GM12875 (cell line): ENCODE measurements at regions not wholly inside any gene's neighbourhood (a gene's known extent, or its start where the extent isn't known, plus 50 kb on each side); places are given as distances from the start of the nearest gene placed in this dataset.

Experiments used
- H3K4me3 ChIP-seq: one replicate; pipeline ENCODE4 v1.5.1; 2011; ENCODE audit warnings: low read depth, low read length, control low read depth
- TF ChIP-seq, protein P1 (sequence below): IDR thresholded peaks from 2 replicates; pipeline ENCODE4 v1.5.1; 2011; ENCODE audit warnings: low read depth, mild to moderate bottlenecking, control low read depth, inconsistent platforms, low read length, moderate library complexity, borderline replicate concordance; ENCODE audit not compliant: insufficient read depth

DNA sequence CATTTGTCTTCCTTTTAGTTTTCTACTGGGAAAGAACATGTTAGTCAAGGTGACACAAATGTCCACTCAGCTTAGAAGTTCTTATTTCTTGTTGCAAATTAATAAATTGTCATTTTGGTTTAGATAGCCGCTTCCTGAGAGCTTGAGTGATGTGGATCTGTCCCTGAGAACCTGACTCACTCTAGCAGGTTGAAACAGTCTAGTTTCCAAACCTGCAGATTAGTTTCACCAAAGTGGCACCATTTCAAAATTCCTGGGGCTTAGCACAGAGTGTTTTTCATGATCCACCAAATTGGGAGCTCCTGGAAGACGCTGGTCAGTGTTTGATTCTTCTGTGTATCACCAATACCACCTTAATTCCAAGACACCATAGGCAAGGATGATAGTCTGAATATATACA is 119.4 kb upstream of the TSC22D1 start:
- H3K4me3 ChIP-seq, result no peak overlapping the region
- TF ChIP-seq, protein P1, sequence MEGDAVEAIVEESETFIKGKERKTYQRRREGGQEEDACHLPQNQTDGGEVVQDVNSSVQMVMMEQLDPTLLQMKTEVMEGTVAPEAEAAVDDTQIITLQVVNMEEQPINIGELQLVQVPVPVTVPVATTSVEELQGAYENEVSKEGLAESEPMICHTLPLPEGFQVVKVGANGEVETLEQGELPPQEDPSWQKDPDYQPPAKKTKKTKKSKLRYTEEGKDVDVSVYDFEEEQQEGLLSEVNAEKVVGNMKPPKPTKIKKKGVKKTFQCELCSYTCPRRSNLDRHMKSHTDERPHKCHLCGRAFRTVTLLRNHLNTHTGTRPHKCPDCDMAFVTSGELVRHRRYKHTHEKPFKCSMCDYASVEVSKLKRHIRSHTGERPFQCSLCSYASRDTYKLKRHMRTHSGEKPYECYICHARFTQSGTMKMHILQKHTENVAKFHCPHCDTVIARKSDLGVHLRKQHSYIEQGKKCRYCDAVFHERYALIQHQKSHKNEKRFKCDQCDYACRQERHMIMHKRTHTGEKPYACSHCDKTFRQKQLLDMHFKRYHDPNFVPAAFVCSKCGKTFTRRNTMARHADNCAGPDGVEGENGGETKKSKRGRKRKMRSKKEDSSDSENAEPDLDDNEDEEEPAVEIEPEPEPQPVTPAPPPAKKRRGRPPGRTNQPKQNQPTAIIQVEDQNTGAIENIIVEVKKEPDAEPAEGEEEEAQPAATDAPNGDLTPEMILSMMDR, result no peak

DNA sequence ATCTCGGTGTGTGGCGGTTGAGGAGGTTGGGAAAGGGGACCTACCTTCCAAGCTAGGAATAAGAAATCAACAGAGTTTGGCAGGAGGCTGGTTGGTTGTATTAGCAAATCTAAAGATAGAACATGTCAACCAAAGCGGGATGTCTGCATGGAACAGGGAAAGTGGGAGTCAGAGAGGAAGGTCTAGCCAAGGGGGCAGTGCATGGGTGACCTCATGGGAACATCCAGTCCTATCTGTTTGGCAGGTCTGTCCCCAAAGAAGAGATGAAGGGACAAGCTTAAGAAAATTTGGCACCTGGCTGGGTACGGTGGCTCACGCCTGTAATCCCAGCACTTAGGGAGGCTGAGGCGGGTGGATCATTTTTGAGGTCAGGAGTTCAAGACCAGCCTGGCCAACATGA is 118.7 kb upstream of the TSC22D1 start:
- TF ChIP-seq, protein P1, result no peak
- H3K4me3 ChIP-seq, result no peak overlapping the region

DNA sequence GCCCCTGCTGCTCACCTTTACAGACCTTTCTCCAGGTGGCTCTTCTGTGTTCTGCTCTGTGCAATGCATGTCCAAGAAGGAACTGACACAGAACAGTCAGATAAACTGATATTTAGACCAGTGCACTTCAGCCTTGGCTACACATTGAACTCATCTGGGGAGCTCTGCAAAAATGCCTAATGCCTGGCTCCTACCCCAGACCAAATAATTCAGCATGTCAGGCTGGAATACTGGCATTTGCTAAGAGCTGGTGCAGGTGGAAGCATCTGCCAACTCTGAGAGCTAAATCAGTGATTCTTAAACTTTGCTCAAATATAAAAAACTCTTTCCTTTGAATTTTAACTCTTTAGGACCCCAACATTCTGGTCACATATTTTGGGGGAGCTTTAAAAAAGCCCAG is 118.2 kb upstream of the TSC22D1 start:
- H3K4me3 ChIP-seq, result no peak overlapping the region
- TF ChIP-seq, protein P1, result no peak

DNA sequence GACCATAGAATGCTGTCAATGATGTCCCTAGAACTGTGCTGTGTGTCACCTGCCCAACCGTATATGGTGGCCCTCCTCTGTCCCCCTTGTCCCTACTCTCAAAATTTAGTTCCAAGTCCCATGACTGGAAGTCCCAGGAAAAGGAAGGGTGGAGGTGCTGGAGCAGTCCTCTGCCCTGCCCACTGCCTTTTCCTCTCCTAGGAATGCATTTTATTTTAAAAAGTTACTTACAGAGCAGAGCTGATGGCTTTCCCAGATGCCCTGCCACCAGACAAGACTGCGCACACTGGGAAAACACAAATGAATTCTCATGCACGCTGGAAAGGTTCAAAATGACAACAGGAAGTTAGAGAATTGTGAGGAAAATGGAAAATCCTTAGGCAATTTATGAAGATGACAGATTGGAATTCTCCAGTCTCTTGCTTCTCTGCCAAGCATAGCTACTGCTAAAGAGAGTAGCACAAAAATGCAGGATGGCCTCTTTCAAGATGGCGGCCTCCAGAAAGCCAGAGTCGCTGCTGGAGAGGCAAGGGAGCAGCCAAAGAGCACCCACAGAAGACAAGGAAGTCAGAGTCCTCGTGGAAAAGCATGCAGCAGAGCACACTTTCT is 117.1 kb upstream of the TSC22D1 start:
- TF ChIP-seq, protein P1, result no peak

DNA sequence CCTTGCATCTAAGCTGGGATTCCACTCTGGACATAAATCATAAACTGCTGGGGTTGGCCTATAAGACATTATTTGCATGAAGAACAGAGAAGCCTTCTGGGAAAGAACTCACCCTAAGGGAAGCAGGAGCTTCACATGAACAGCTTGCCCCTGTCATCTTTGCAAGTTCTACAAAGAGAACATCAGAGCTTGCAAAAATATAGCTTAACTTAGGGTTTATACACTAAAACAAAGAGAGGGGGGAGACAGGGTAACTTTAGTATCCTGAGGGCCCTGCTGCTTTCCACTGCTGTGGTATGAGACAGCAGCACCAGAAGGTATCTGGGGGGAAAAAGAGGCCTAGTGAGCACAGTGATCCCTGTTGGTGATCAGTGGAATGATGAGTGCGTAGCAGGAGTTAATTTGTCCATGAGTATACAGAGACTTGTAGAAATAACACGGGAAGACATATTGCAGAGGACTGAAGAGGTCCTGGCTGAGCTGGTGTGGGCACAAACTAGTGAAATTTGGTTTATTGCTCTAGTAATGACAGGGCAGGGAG is 116.1 kb upstream of the TSC22D1 start:
- TF ChIP-seq, protein P1, result no peak
- H3K4me3 ChIP-seq, result no peak overlapping the region

More for the DNA sequence above, 117.1 kb upstream of the TSC22D1 start:
- H3K4me3 ChIP-seq, result no peak overlapping the region

DNA sequence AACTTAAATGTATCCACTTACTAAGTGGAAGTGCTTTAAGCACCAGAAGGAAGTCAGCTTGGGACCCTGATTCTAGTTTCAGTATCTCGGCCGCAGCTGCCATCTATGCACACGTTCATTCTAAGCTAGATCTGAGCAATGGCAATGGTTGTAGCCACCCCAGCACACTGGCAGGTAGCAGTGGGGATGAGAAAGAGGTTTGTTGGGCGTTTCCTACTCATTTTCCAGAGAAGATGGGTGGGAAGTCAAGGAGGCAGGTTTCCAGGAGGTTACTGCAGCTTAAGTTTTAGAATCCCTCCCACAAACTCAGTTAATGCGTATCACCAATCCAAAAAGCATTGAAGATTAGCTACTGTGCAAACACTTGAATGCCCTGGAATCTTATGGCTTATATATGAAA is 114.2 kb upstream of the TSC22D1 start:
- TF ChIP-seq, protein P1, result no peak
- no peak overlapping the region for H3K4me3 ChIP-seq

DNA sequence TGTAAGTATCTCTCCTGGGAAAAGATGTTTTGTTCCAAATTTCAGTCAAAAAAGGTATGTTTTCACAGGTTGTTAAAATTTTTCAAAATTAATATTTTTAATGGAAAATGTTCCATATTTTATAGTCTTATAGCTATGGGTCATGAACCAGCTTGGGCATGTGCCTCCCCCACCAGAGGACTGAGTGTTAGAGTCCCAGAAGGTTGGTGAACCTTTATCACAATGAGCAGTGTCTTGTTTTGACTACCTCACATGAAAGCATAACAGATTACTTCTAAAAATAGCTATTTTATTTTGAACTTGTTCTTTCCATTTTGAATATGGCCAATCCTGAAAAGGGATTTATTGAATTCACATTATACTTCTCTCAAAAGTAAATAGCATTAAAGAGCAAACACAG is 112.5 kb upstream of the TSC22D1 start:
- TF ChIP-seq, protein P1, result no peak
- H3K4me3 ChIP-seq, result no peak overlapping the region
